Hepatocyte (in vitro differentiated cells): ENCODE measurements at regions not wholly inside any gene's neighbourhood (a gene's known extent, or its start where the extent isn't known, plus 50 kb on each side); places are given as distances from the start of the nearest gene placed in this dataset.
"Not testable (repeated sequence)": the region's sequence is repeated elsewhere in the genome, so short reads cannot be mapped to it uniquely, and the experiment has no call there.

Experiments
- DNase-seq: peaks from one replicate; pipeline ENCODE4 v3.0.0-alpha.2; 2016; ENCODE audit warnings: low spot score
- H2AFZ ChIP-seq: fragments of 200-600 bp; sonication (generic); 2 replicates; pipeline ENCODE4 v1.6.0; 2016; ENCODE audit warnings: antibody characterized with exemption, mild to moderate bottlenecking
- H3K27ac ChIP-seq: fragments of 200-600 bp; sonication (generic); 2 replicates; pipeline ENCODE4 v1.5.1; 2016; ENCODE audit warnings: mild to moderate bottlenecking
- H3K27me3 ChIP-seq: fragments of 200-600 bp; sonication (generic); 2 replicates; pipeline ENCODE4 v1.6.1; 2016
- H3K36me3 ChIP-seq: fragments of 200-600 bp; sonication (generic); replicated peaks from 2 replicates; pipeline ENCODE4 v1.5.1; 2016; ENCODE audit warnings: low read depth; ENCODE audit not compliant: insufficient read depth
- H3K4me1 ChIP-seq: fragments of 200-600 bp; sonication (generic); 2 replicates; pipeline ENCODE4 v1.5.1; 2016; ENCODE audit warnings: mild to moderate bottlenecking, moderate library complexity; ENCODE audit not compliant: insufficient read depth
- H3K4me2 ChIP-seq: fragments of 200-600 bp; sonication (generic); 2 replicates; pipeline ENCODE4 v1.6.0; 2016
- H3K4me3 ChIP-seq: fragments of 200-600 bp; sonication (generic); 2 replicates; pipeline ENCODE4 v1.5.1; 2016; ENCODE audit warnings: mild to moderate bottlenecking
- H3K79me2 ChIP-seq: fragments of 200-600 bp; sonication (generic); 2 replicates; pipeline ENCODE4 v1.6.0; 2017; ENCODE audit warnings: mild to moderate bottlenecking
- H3K9me2 ChIP-seq: fragments of 200-600 bp; sonication (generic); replicated peaks from 2 replicates; pipeline ENCODE4 v1.6.0; 2017; ENCODE audit warnings: mild to moderate bottlenecking; ENCODE audit not compliant: insufficient read depth
- H3K9me3 ChIP-seq: fragments of 200-600 bp; sonication (generic); 2 replicates; pipeline ENCODE4 v1.5.1; 2016; ENCODE audit warnings: low read depth, mild to moderate bottlenecking
- H4K20me1 ChIP-seq: fragments of 200-600 bp; sonication (generic); 2 replicates; pipeline ENCODE4 v1.6.0; 2016; ENCODE audit warnings: mild to moderate bottlenecking; ENCODE audit not compliant: insufficient read depth, poor library complexity, severe bottlenecking
- CTCF ChIP-seq: fragments of 200-600 bp; sonication (generic); IDR thresholded peaks from 2 replicates; pipeline ENCODE4 v1.5.1; 2016; ENCODE audit warnings: antibody characterized with exemption, mild to moderate bottlenecking; ENCODE audit not compliant: poor library complexity
- EZH2 ChIP-seq: fragments of 200-600 bp; sonication (generic); IDR thresholded peaks from 2 replicates; pipeline ENCODE4 v1.6.1; 2016; ENCODE audit warnings: antibody characterized with exemption, mild to moderate bottlenecking, borderline replicate concordance
- EZH2phosphoT487 ChIP-seq: fragments of 200-600 bp; sonication (generic); IDR thresholded peaks from one replicate; pipeline ENCODE4 v1.6.1; 2018; ENCODE audit warnings: antibody characterized with exemption, mild to moderate bottlenecking, low read depth, moderate library complexity; ENCODE audit not compliant: unreplicated experiment, severe bottlenecking
- WGBS: methylation state at CpG from one replicate; pipeline ENCODE4 v1.1.6; 2016; ENCODE audit warnings: low lambda C conversion rate; ENCODE audit errors: missing lambda C conversion rate; 5-methylcytosine and 5-hydroxymethylcytosine counted together

DNA sequence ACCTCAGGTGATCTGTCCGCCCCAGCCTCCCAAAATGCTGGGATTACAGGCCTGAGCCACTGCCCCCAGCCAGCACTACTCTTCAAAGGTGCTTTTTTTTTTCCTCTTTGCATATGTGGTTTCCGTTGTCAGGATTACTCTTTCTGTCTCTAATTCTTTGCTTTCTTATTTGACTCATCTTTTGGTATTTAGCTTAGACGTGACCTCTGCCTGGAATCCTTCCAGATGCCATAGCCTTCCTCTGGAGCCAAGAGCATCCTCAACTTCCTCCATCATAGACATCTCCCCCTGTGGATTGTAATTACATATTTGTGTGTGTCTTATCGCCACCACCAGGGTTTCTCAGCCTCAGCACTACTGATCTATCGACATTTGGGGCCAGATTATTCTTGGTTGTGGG is 84.4 kb upstream of the XYLT1 start:
- DNase-seq, result no peak
- WGBS, result 79% methylated on average over 5 of the region's 5 CpGs
- TF ChIP-seq EZH2 (no peak), CTCF (no peak), EZH2phosphoT487 (no peak)

GRCh38 chr16:17552351-17552750 is 81.6 kb upstream of the XYLT1 start:
- WGBS, result 94% methylated on average over 5 of the region's 5 CpGs
- no peaks in the 10 kb centered on the region for H3K9me2 ChIP-seq
- no peak for TF ChIP-seq EZH2phosphoT487
- no peak for TF ChIP-seq EZH2
- no peak for TF ChIP-seq CTCF
- H3K4me2 ChIP-seq, result no peak overlapping the region
- no peaks in the 10 kb centered on the region for H4K20me1 ChIP-seq
- DNase-seq, result no peak
- no peak overlapping the region for H2AFZ ChIP-seq
- no peaks in the 10 kb centered on the region for H3K4me1 ChIP-seq
- no peak overlapping the region for H3K27ac ChIP-seq
- H3K36me3 ChIP-seq, result no peaks in the 10 kb centered on the region
- H3K27me3 ChIP-seq, result no peaks in the 10 kb centered on the region
- no peaks in the 10 kb centered on the region for H3K9me3 ChIP-seq
- H3K4me3 ChIP-seq, result no peak overlapping the region
- H3K79me2 ChIP-seq, result no peaks in the 10 kb centered on the region

More for the DNA sequence above, 84.4 kb upstream of the XYLT1 start:
- Histone ChIP-seq H3K36me3 (no peaks in the 10 kb centered on the region), H3K9me2 (no peaks in the 10 kb centered on the region), H3K4me3 (no peak overlapping the region), H3K27ac (no peak overlapping the region), H3K79me2 (no peaks in the 10 kb centered on the region), H3K27me3 (no peaks in the 10 kb centered on the region), H2AFZ (no peak overlapping the region), H4K20me1 (no peaks in the 10 kb centered on the region), H3K4me2 (no peak overlapping the region), H3K9me3 (no peaks in the 10 kb centered on the region), H3K4me1 (no peaks in the 10 kb centered on the region)

DNA sequence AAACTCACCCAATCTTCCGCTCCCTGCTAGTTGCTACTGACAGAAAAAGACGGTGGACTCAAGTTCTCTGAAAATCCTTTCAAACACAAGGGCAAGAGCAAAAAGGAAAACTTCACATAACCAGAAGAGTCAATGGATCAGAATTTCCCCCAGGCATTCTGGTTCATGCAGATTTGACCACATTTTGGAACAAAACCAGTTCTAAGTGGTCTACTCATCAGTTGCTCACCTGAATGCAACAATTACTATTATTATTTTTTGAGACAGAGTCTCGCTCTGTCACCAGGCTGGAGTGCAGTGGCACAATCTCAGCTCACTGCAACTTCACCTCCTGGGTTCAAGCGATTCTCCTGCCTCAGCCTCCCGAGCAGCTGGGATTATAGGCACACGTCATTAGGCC is 80.9 kb upstream of the XYLT1 start:
- DNase-seq, H3K4me1 ChIP-seq, H4K20me1 ChIP-seq, H3K9me3 ChIP-seq, H3K9me2 ChIP-seq, H3K36me3 ChIP-seq, H3K4me3 ChIP-seq, H3K79me2 ChIP-seq, H3K4me2 ChIP-seq, H3K27me3 ChIP-seq, H2AFZ ChIP-seq, H3K27ac ChIP-seq: not testable (repeated sequence)
- WGBS, result 89% methylated on average over 6 of the region's 6 CpGs

GRCh38 chr16:17548825-17549224 is 78.1 kb upstream of the XYLT1 start:
- no peaks in the 10 kb centered on the region for H3K4me1 ChIP-seq

More at GRCh38 chr16:17548825-17549224, 78.1 kb upstream of the XYLT1 start:
- Histone ChIP-seq H3K4me3 (no peak overlapping the region), H3K36me3 (no peaks in the 10 kb centered on the region), H2AFZ (no peak overlapping the region), H3K27ac (no peak overlapping the region), H3K27me3 (no peaks in the 10 kb centered on the region), H3K9me2 (no peaks in the 10 kb centered on the region), H3K4me2 (no peak overlapping the region), H3K9me3 (no peaks in the 10 kb centered on the region), H3K79me2 (no peaks in the 10 kb centered on the region), H4K20me1 (no peaks in the 10 kb centered on the region)
- WGBS, result 82% methylated on average over 4 of the region's 4 CpGs
- no peak for DNase-seq
- TF ChIP-seq CTCF (no peak), EZH2phosphoT487 (no peak), EZH2 (no peak)
